K562 (cell line): ENCODE measurements at regions not wholly inside any gene's neighbourhood (a gene's known extent, or its start where the extent isn't known, plus 50 kb on each side); places are given as distances from the start of the nearest gene placed in this dataset.

Source experiments
- ATAC-seq: fragments of 200-7000 bp; cut with Tn5 transposase; 3 replicates; pipeline ENCODE4 v1.9.1; 2020; ENCODE audit warnings: moderate library complexity
- BruUV-seq: library from RNA; stranded (reverse); fragments of 400-500 nt; replicated peaks from 2 replicates; lab custom pipeline; 2021; lab: Mats Ljungman, UMichigan
- CTCF ChIA-PET: fragments of 300-600 bp; formaldehyde crosslinking; extraction: SDS; loops from one replicate; lab custom pipeline; 2021; ENCODE audit warnings: low intra/inter-chr PET ratio; lab: Yijun Ruan, JAX
- POLR2A ChIA-PET: fragments of 300-600, 350-650 bp; sonication (Branson Sonifier 250); formaldehyde crosslinking; extraction: SDS; loops from one replicate; lab custom pipeline; 2021; ENCODE audit warnings: antibody characterized with exemption, inconsistent platforms; lab: Yijun Ruan, JAX
- DNase-seq, 4 experiments: peaks; one replicate each; pipeline versions ENCODE4 v3.0.0 to v3.0.0-alpha.2; 2011 to 2018; ENCODE audit warnings: low spot score in 3 of 4, mixed read lengths in 3 of 4; ENCODE audit errors: extremely low read depth in 1 of 4
- FAIRE-seq: peaks from 2 replicates; lab custom pipeline; 2011; peaks lifted over from hg19 to GRCh38; lab: Jason Lieb, UNC
- H2AFZ ChIP-seq: 2 replicates; pipeline ENCODE4 v1.6.0; 2011; ENCODE audit warnings: low read depth, low read length, control low read depth, inconsistent platforms
- H3K27ac ChIP-seq: fragments of 200-600 bp; 3 replicates; pipeline ENCODE4 v1.8.0; 2011; ENCODE audit warnings: low read depth, mild to moderate bottlenecking, control low read depth, inconsistent platforms, low read length, moderate library complexity, mixed read lengths; ENCODE audit errors: extremely low read depth
- H3K27me3 ChIP-seq, 2 experiments: fragments of 300-600 bp in 1 of 2; 2 replicates in 1 of 2; 3 replicates in 1 of 2; pipeline versions ENCODE4 v1.6.0 to v1.8.0; 2011; ENCODE audit warnings: inconsistent platforms in 2 of 2, low read length in 2 of 2, mild to moderate bottlenecking in 1 of 2, mixed read lengths in 1 of 2, moderate library complexity in 1 of 2; ENCODE audit not compliant: control insufficient read depth in 2 of 2, insufficient read depth in 2 of 2
- H3K36me3 ChIP-seq: fragments of 300-600 bp; 3 replicates; pipeline ENCODE4 v1.8.0; 2011; ENCODE audit warnings: mild to moderate bottlenecking, low read length, inconsistent platforms; ENCODE audit not compliant: control insufficient read depth, insufficient read depth
- H3K4me1 ChIP-seq, 2 experiments: fragments of 200-600 bp in 1 of 2; replicated peaks in 1 of 2; 2 replicates in 1 of 2; 3 replicates in 1 of 2; pipeline versions ENCODE4 v1.5.1 to v1.8.0; 2011; ENCODE audit warnings: inconsistent platforms in 2 of 2, low read length in 2 of 2, mild to moderate bottlenecking in 1 of 2, mixed read lengths in 1 of 2, moderate library complexity in 1 of 2; ENCODE audit not compliant: control insufficient read depth in 2 of 2, insufficient read depth in 2 of 2
- H3K4me2 ChIP-seq: 2 replicates; pipeline ENCODE4 v1.6.1; 2011; ENCODE audit warnings: low read length, control low read depth, inconsistent platforms, mixed read lengths; ENCODE audit not compliant: insufficient read depth
- H3K4me3 ChIP-seq: fragments of 200-600 bp; sonication (generic), shearing (Covaris generic); 2 replicates; pipeline ENCODE4 v1.5.1; 2016; ENCODE audit warnings: control low read depth, inconsistent platforms
- H3K79me2 ChIP-seq: fragments of 200-600 bp; 3 replicates; pipeline ENCODE4 v1.8.0; 2011; ENCODE audit warnings: low read length, inconsistent platforms; ENCODE audit not compliant: control insufficient read depth, insufficient read depth
- H3K9ac ChIP-seq, 2 experiments: 2 replicates each; pipeline versions ENCODE4 v1.6.0 to v1.6.1; 2011; ENCODE audit warnings: low read depth in 2 of 2, low read length in 2 of 2, control low read depth in 1 of 2, inconsistent platforms in 1 of 2, mild to moderate bottlenecking in 1 of 2, mixed read lengths in 1 of 2; ENCODE audit not compliant: insufficient read depth in 1 of 2
- H3K9me1 ChIP-seq: one replicate; pipeline ENCODE4 v1.6.0; 2011; ENCODE audit warnings: inconsistent platforms, mild to moderate bottlenecking, low read length, moderate library complexity; ENCODE audit not compliant: control insufficient read depth, insufficient read depth
- H3K9me3 ChIP-seq: replicated peaks from 2 replicates; pipeline ENCODE4 v1.5.1; 2011; ENCODE audit warnings: low read depth, low read length, inconsistent platforms; ENCODE audit not compliant: control insufficient read depth, insufficient read depth
- H4K20me1 ChIP-seq: replicated peaks from 2 replicates; pipeline ENCODE4 v1.6.1; 2011; ENCODE audit warnings: low read length, inconsistent platforms, mixed read lengths; ENCODE audit not compliant: control insufficient read depth, insufficient read depth
- CREBBP ChIP-seq: IDR thresholded peaks from one replicate; pipeline ENCODE4 v1.6.1; 2012; ENCODE audit warnings: low read depth, mild to moderate bottlenecking, control low read depth, inconsistent platforms, low read length
- MCM7 ChIP-seq, 2 experiments: fragments of 450-650 bp; IDR thresholded peaks; 2 replicates each; pipeline ENCODE4 v1.6.1; 2016 to 2018
- PCBP2 ChIP-seq: fragments of 200-400 bp; formaldehyde crosslinking; IDR thresholded peaks from 2 replicates; pipeline ENCODE4 v1.6.1; 2018; ENCODE audit warnings: low read length, low read depth, mild to moderate bottlenecking, moderate library complexity; ENCODE audit not compliant: poor library complexity, severe bottlenecking
- SMARCB1 ChIP-seq: IDR thresholded peaks from 2 replicates; pipeline ENCODE4 v1.6.1; 2011; ENCODE audit warnings: improper control_type of control experiment, low read depth; ENCODE audit not compliant: insufficient read length
- U2AF1 ChIP-seq: fragments of 200-400 bp; formaldehyde crosslinking; optimal IDR thresholded peaks from 2 replicates; pipeline ENCODE3; 2017; ENCODE audit warnings: mild to moderate bottlenecking, low read depth, low read length, moderate library complexity
- ZEB2 ChIP-seq: fragments of 450-650 bp; IDR thresholded peaks from 2 replicates; pipeline ENCODE4 v1.6.1; 2016
- WGBS: fragments of 100-300 bp; shearing (Covaris generic); methylation state at CpG from one replicate; pipeline ENCODE4 v1.1.6; 2016; ENCODE audit warnings: low coverage, mixed read lengths; ENCODE audit not compliant: insufficient coverage; ENCODE audit errors: missing lambda C conversion rate; 5-methylcytosine and 5-hydroxymethylcytosine counted together
- in situ Hi-C: fragments of 300-500 bp; cut with MboI; formaldehyde crosslinking; loops from 4 replicates; pipeline ENCODE4 v1.15.0; 2018; ENCODE audit warnings: inconsistent platforms, mixed read lengths
- intact Hi-C: fragments of 100-400 bp; cut with micrococcal nuclease; formaldehyde crosslinking; loops from 2 replicates; pipeline ENCODE4 v1.14.2; 2022
- TF ChIP-seq, protein P1 (sequence below): fragments of 250-450 bp; sonication (Bioruptor Pico); IDR thresholded peaks from 2 replicates; pipeline ENCODE4 v1.8.0; 2022; ENCODE audit warnings: moderate library complexity, mild to moderate bottlenecking, inconsistent platforms

DNA sequence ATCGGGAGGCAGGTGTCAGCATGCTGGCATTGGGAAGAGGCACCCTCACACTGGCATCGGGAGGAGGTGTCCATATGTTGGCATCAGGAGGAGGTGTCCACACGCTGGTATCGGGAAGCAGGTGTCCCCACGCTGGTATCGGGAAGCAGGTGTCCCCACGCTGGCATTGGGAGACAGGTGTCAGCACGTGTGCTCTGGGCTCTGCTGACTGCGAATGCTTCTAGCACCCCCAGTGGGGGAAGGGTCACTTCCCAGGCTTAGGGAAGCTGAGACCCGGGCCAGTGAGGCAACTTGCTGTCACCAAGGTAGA lies 92.5 kb upstream of the IKZF1 start:
- no peaks in the 10 kb centered on the region for H3K79me2 ChIP-seq
- in situ Hi-C loops (no loop called here), intact Hi-C loops (no loop called here)
- CTCF ChIA-PET = no interaction called here
- H3K4me2 ChIP-seq = no peak overlapping the region
- H3K9me3 ChIP-seq = no peaks in the 10 kb centered on the region
- BruUV-seq = no TSS peak
- H3K27me3 ChIP-seq = peaks cover 0 to 9% of the 10 kb centered on the region in 2 experiments; a peak in 1 of 5 replicates
- H3K9ac ChIP-seq = peak overlapping the region in 1 of 2 experiments; percentile 39; a peak in 1 of 4 replicates
- no peak overlapping the region for H3K4me3 ChIP-seq
- no peaks in the 10 kb centered on the region for H3K9me1 ChIP-seq
- POLR2A ChIA-PET = no interaction called here
- no peaks in the 10 kb centered on the region for H4K20me1 ChIP-seq
- no peaks in the 10 kb centered on the region for H3K36me3 ChIP-seq
- no peak overlapping the region for H3K27ac ChIP-seq
- DNase-seq = no peak
- no peak for FAIRE-seq
- 67% methylated on average over 8 of the region's 10 CpGs for WGBS
- TF ChIP-seq ZEB2 (no peak), U2AF1 (no peak), PCBP2 (no peak)
- no peak for ATAC-seq
- no peak overlapping the region for H2AFZ ChIP-seq
- peaks cover 10 to 19% of the 10 kb centered on the region in 2 experiments for H3K4me1 ChIP-seq

DNA sequence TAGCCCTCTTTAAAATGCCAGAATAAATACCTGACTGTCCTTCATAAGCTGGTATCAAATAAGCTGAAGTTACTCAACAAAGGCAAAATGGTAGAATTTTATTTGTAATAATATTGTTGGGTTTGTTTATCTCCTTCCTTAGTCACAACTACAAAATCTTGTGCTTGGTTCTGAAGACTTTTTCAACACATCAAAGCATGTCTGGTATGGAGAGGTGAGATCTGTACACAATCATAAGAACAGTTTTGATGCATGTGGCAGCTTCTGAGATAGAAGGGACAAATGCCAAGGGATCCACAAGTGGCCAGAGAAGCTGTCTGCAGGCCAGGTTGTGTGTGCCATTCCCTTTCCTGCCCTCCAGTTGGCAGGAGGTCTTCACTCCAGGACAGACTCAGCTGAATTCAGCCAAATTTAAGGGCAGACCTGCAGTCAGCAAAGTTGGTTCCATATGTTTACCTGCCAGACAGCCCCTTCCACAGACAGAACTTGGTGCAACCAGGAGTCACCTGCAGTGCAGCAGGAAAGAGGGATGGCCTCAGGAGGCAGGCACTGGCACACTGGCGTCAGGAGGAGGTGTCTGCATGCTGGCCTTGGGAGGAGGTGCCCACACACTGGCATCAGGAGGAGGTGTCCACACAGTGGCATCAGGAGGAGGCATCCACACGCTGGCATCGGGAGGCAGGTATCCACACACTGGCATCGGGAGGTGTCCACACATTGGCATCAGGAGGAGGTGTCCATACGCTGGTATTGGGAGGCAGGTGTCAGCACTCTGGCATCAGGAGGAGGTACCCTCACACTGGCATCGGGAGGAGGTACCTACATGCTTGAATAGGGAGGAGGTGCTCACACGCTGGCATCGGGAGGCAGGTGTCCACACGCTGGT lies 93.1 kb upstream of the IKZF1 start:
- intact Hi-C loops (no loop called here), in situ Hi-C loops (no loop called here)
- Histone ChIP-seq H4K20me1 (no peaks in the 10 kb centered on the region), H3K27ac (no peak overlapping the region), H3K36me3 (no peaks in the 10 kb centered on the region), H3K27me3 (peaks cover 0 to 9% of the 10 kb centered on the region in 2 experiments; a peak in 1 of 5 replicates), H2AFZ (no peak overlapping the region), H3K4me3 (no peak overlapping the region), H3K4me2 (no peak overlapping the region), H3K9me1 (no peaks in the 10 kb centered on the region), H3K79me2 (no peaks in the 10 kb centered on the region), H3K9ac (peak overlapping the region in 1 of 2 experiments; percentile 39; a peak in 2 of 4 replicates)
- CTCF ChIA-PET = no interaction called here
- POLR2A ChIA-PET = interaction anchor here (0.6 to 1.0 kb wide), 3 partner anchors 17 to 155 kb away, joined by 3 to 4 read pairs (median 3); no protein-coding TSS in a partner anchor
- no peak for FAIRE-seq
- BruUV-seq = no TSS peak
- WGBS = 66% methylated on average over 9 of the region's 9 CpGs
- DNase-seq = no peak
- ATAC-seq = no peak
- TF ChIP-seq, protein P1, sequence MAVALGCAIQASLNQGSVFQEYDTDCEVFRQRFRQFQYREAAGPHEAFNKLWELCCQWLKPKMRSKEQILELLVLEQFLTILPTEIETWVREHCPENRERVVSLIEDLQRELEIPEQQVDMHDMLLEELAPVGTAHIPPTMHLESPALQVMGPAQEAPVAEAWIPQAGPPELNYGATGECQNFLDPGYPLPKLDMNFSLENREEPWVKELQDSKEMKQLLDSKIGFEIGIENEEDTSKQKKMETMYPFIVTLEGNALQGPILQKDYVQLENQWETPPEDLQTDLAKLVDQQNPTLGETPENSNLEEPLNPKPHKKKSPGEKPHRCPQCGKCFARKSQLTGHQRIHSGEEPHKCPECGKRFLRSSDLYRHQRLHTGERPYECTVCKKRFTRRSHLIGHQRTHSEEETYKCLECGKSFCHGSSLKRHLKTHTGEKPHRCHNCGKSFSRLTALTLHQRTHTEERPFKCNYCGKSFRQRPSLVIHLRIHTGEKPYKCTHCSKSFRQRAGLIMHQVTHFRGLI (CRISPR knock-in tag) = no peak
- no peak for TF ChIP-seq MCM7 (IDR thresholded peaks at IDR 0.05)
- TF ChIP-seq SMARCB1 = no peak
- peak; percentile 61 for TF ChIP-seq CREBBP
- TF ChIP-seq, all 486 proteins: peak for 1
- Histone ChIP-seq H3K9me3 (no peaks in the 10 kb centered on the region), H3K4me1 (peaks cover 10 to 19% of the 10 kb centered on the region in 2 experiments)
